Astrocyte (in vitro differentiated cells and primary cell): ENCODE measurements at regions not wholly inside any gene's neighbourhood (a gene's known extent, or its start where the extent isn't known, plus 50 kb on each side); places are given as distances from the start of the nearest gene placed in this dataset.

Source experiments
- DNase-seq: peaks from one replicate; pipeline ENCODE4 v3.0.0-alpha.2; 2010; ENCODE audit warnings: low read depth
- FAIRE-seq: peaks from 2 replicates; lab custom pipeline; 2011; peaks lifted over from hg19 to GRCh38; lab: Jason Lieb, UNC
- H2AFZ ChIP-seq: 2 replicates; pipeline ENCODE4 v1.6.0; 2012; ENCODE audit warnings: low read depth, low read length, inconsistent platforms
- H3K27ac ChIP-seq: 2 replicates; pipeline ENCODE4 v1.5.1; 2011; ENCODE audit warnings: low read depth, low read length, inconsistent platforms
- H3K27me3 ChIP-seq: 2 replicates; pipeline ENCODE4 v1.6.0; 2011; ENCODE audit warnings: low read length, inconsistent platforms; ENCODE audit not compliant: insufficient read depth
- H3K36me3 ChIP-seq: 2 replicates; pipeline ENCODE4 v1.5.1; 2011; ENCODE audit warnings: low read length, inconsistent platforms; ENCODE audit not compliant: insufficient read depth
- H3K4me1 ChIP-seq: 2 replicates; pipeline ENCODE4 v1.5.1; 2011; ENCODE audit warnings: low read length, inconsistent platforms; ENCODE audit not compliant: insufficient read depth
- H3K4me2 ChIP-seq: 2 replicates; pipeline ENCODE4 v1.6.0; 2012; ENCODE audit warnings: low read length, inconsistent platforms
- H3K4me3 ChIP-seq: 2 replicates; pipeline ENCODE4 v1.5.1; 2011; ENCODE audit warnings: low read depth, mild to moderate bottlenecking, low read length, inconsistent platforms; ENCODE audit not compliant: insufficient read depth
- H3K79me2 ChIP-seq: 2 replicates; pipeline ENCODE4 v1.6.0; 2012; ENCODE audit warnings: mild to moderate bottlenecking, low read length, inconsistent platforms; ENCODE audit not compliant: insufficient read depth
- H3K9ac ChIP-seq: 2 replicates; pipeline ENCODE4 v1.6.0; 2012; ENCODE audit warnings: mild to moderate bottlenecking, low read length, inconsistent platforms
- H3K9me3 ChIP-seq: 2 replicates; pipeline ENCODE4 v1.5.1; 2012; ENCODE audit warnings: low read depth, mild to moderate bottlenecking, low read length, inconsistent platforms; ENCODE audit not compliant: insufficient read depth
- H4K20me1 ChIP-seq: 2 replicates; pipeline ENCODE4 v1.6.0; 2012; ENCODE audit warnings: low read length, inconsistent platforms; ENCODE audit not compliant: insufficient read depth
- H3K27ac Mint-ChIP-seq: one replicate; pipeline ENCODE4 v1.8.0; 2021; ENCODE audit warnings: mild to moderate bottlenecking, mixed read lengths; ENCODE audit not compliant: unreplicated experiment
- H3K27me3 Mint-ChIP-seq: one replicate; pipeline ENCODE4 v1.8.0; 2021; ENCODE audit warnings: low read depth, mixed read lengths; ENCODE audit not compliant: unreplicated experiment
- H3K36me3 Mint-ChIP-seq: one replicate; pipeline ENCODE4 v1.8.0; 2021; ENCODE audit warnings: low read depth, mixed read lengths; ENCODE audit not compliant: unreplicated experiment
- H3K4me1 Mint-ChIP-seq: one replicate; pipeline ENCODE4 v1.8.0; 2021; ENCODE audit warnings: low read depth, mixed read lengths; ENCODE audit not compliant: unreplicated experiment
- H3K4me3 Mint-ChIP-seq: one replicate; pipeline ENCODE4 v1.8.0; 2021; ENCODE audit warnings: mild to moderate bottlenecking, moderate library complexity, mixed read lengths; ENCODE audit not compliant: unreplicated experiment
- H3K9me3 Mint-ChIP-seq: one replicate; pipeline ENCODE4 v1.8.0; 2021; ENCODE audit warnings: mild to moderate bottlenecking, mixed read lengths; ENCODE audit not compliant: unreplicated experiment
- EZH2 ChIP-seq: IDR thresholded peaks from 2 replicates; pipeline ENCODE4 v1.6.1; 2012; ENCODE audit warnings: mild to moderate bottlenecking, low read length, inconsistent platforms; ENCODE audit not compliant: insufficient read depth
- TF ChIP-seq, protein P1 (sequence below): IDR thresholded peaks from 2 replicates; pipeline ENCODE4 v1.5.1; 2011; ENCODE audit warnings: low read depth, mild to moderate bottlenecking, inconsistent platforms, low read length, moderate library complexity; ENCODE audit not compliant: insufficient read depth

- DNase-seq (no peak), FAIRE-seq (no peak)
- no peak overlapping the region for H3K4me3 ChIP-seq
- H3K4me1 Mint-ChIP-seq = peaks cover 4% of the 10 kb centered on the region
- no peak overlapping the region for H3K9ac ChIP-seq
- no peaks in the 10 kb centered on the region for H3K36me3 Mint-ChIP-seq
- no peaks in the 10 kb centered on the region for H3K27me3 Mint-ChIP-seq
- H4K20me1 ChIP-seq = no peaks in the 10 kb centered on the region
- no peaks in the 10 kb centered on the region for H3K9me3 ChIP-seq
- no peak overlapping the region for H3K27ac Mint-ChIP-seq
- H2AFZ ChIP-seq = no peak overlapping the region
- H3K79me2 ChIP-seq = no peaks in the 10 kb centered on the region
- H3K4me2 ChIP-seq = no peak overlapping the region
- H3K27ac ChIP-seq = no peak overlapping the region
- no peaks in the 10 kb centered on the region for H3K27me3 ChIP-seq
- TF ChIP-seq EZH2 = no peak
- TF ChIP-seq, protein P1, sequence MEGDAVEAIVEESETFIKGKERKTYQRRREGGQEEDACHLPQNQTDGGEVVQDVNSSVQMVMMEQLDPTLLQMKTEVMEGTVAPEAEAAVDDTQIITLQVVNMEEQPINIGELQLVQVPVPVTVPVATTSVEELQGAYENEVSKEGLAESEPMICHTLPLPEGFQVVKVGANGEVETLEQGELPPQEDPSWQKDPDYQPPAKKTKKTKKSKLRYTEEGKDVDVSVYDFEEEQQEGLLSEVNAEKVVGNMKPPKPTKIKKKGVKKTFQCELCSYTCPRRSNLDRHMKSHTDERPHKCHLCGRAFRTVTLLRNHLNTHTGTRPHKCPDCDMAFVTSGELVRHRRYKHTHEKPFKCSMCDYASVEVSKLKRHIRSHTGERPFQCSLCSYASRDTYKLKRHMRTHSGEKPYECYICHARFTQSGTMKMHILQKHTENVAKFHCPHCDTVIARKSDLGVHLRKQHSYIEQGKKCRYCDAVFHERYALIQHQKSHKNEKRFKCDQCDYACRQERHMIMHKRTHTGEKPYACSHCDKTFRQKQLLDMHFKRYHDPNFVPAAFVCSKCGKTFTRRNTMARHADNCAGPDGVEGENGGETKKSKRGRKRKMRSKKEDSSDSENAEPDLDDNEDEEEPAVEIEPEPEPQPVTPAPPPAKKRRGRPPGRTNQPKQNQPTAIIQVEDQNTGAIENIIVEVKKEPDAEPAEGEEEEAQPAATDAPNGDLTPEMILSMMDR = no peak
- peaks cover 2% of the 10 kb centered on the region for H3K9me3 Mint-ChIP-seq
- no peaks in the 10 kb centered on the region for H3K36me3 ChIP-seq
- no peak overlapping the region for H3K4me3 Mint-ChIP-seq
- no peaks in the 10 kb centered on the region for H3K4me1 ChIP-seq
Measured at GRCh38 chr4:182968917-182969650, 51.9 kb upstream of the DCTD start.

- TF ChIP-seq, protein P1 = no peak
- no peak for TF ChIP-seq EZH2
- H3K4me3 ChIP-seq = no peak overlapping the region
- H3K27me3 ChIP-seq = no peaks in the 10 kb centered on the region
- FAIRE-seq (peak; percentile 83), DNase-seq (no peak)
- Mint-ChIP-seq H3K4me3 (no peak overlapping the region), H3K27ac (no peak overlapping the region), H3K4me1 (no peaks in the 10 kb centered on the region), H3K9me3 (peaks cover 2% of the 10 kb centered on the region), H3K36me3 (no peaks in the 10 kb centered on the region), H3K27me3 (no peaks in the 10 kb centered on the region)
- H3K36me3 ChIP-seq = no peaks in the 10 kb centered on the region
- H4K20me1 ChIP-seq = no peaks in the 10 kb centered on the region
- no peak overlapping the region for H3K9ac ChIP-seq
- no peak overlapping the region for H3K4me2 ChIP-seq
- no peak overlapping the region for H2AFZ ChIP-seq
- no peaks in the 10 kb centered on the region for H3K79me2 ChIP-seq
- no peak overlapping the region for H3K27ac ChIP-seq
- no peaks in the 10 kb centered on the region for H3K4me1 ChIP-seq
- H3K9me3 ChIP-seq = no peaks in the 10 kb centered on the region
Measured at GRCh38 chr4:182967403-182967802, 50.2 kb upstream of the DCTD start.
